ENCODE measurements at regions not wholly inside any gene's neighbourhood (a gene's known extent, or its start where the extent isn't known, plus 50 kb on each side); places are given as distances from the start of the nearest gene placed in this dataset.

DNA sequence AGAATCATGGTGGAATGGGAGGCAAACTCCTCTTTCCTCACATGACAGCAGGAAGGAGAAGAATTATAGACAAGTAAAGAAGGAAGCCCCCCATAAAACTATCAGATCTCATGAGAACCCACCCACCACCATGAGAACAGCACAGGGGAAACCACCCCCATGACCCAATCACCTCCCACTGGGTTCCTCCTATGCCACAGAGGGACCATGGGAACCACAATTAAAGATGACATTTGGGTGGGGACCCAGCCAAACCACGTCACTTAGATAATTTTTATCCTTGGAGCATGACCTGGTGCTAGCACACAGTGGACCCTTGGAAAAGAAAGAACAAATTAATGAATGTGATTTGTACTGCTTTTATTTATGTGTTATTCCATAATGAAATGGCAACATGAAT, 188.6 kb upstream of the NCKAP5 start:
- DNase-seq (ENCODE audit: low spot score in 2 of 2) (no peak), FAIRE-seq (no peak)

DNA sequence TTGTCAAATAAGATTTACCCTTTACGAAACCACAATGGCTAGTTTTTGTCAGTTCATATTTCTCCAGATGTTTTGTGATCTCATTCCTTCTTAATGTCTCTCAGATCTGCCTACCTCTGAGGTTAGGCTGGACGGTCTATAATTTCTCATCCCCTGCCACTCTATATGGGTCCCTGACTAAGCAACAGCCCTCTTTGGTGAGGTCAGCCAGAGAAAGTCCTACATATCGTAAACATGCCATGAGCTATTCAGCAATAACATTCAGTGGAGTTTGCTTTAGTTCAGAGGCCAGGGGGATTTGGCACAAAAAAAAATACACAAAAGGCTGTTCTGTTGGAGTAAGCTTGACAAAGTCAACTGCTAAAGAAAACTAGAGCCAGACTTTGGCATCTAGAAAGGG, 192.1 kb upstream of the NCKAP5 start:
- no peak for DNase-seq (ENCODE audit: low spot score in 2 of 2)
- no peak for FAIRE-seq

DNA sequence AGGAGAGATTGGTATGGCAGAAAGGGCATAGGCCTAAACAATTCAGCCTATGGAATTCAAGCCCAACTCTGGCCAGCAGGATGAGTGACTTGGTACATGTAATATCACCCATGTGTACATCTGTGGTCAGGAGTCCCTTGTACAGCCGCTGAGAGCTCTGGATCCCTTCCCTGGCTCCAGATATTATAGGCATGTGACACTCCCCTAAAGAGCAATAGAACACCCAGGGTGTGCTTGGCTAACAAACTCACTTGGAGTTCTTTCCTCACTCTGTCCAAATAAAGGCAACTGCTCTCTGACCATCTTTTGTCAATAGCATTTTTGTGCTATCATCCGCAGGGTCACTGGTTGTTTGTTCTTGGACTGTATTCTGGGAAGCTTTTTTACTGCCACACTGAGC, 197.4 kb upstream of the NCKAP5 start:
- DNase-seq (ENCODE audit: low spot score in 2 of 2): no peak
- no peak for FAIRE-seq

DNA sequence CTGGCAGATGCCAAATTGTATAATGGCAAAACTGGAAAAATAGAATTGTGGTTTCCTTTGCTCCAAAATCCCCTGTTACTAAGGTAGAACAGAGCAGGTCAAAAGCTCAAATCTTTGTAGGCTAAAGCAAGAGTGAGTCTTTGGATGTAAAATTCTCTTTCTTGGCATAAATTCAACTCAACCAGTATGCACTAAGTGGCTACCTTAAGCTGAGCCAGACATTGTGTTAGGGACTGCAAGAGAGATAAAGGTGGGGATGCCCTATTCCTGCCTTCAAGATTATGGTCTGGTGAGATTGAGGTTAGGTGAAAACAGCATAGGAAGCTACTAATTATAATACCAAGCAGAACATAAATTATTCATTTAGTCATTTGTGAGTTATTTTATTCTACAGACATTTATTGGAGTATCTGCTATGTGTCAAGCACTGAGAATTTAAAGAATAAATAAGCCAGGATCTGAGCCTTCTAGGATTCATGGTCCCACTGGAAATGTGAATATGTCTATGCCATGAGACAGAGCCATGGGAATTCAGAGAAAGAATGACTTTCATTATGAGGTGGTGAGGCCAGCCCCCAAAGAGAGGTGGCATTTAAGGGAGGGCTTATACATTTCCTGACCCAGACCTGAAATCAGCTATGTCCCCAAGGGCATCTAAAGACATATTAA, 198.0 kb upstream of the NCKAP5 start:
- no peak for FAIRE-seq

DNA sequence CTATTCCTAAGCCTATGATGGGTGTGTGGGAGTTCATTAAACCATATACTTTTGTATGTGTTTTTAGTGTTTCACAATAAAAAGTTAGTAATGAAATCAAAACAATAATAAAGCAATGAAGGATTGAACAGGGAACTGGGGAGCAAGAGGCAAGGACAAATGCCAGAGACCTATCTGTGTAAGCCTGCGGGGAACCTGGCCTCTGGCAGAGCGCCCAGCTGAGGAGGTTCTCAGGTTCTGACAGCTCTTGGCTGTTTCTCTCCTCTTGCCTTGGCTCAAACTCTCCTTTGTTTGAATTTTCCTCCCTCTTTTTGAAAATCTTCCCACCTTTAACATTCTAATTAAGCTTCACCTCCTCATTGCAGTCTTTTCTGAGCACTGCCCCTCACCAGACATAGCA, 200.0 kb upstream of the NCKAP5 start:
- no peak for DNase-seq (ENCODE audit: low spot score in 2 of 2)
- FAIRE-seq: no peak

More for the DNA sequence above, 198.0 kb upstream of the NCKAP5 start:
- DNase-seq (ENCODE audit: low spot score in 2 of 2): no peak

DNA sequence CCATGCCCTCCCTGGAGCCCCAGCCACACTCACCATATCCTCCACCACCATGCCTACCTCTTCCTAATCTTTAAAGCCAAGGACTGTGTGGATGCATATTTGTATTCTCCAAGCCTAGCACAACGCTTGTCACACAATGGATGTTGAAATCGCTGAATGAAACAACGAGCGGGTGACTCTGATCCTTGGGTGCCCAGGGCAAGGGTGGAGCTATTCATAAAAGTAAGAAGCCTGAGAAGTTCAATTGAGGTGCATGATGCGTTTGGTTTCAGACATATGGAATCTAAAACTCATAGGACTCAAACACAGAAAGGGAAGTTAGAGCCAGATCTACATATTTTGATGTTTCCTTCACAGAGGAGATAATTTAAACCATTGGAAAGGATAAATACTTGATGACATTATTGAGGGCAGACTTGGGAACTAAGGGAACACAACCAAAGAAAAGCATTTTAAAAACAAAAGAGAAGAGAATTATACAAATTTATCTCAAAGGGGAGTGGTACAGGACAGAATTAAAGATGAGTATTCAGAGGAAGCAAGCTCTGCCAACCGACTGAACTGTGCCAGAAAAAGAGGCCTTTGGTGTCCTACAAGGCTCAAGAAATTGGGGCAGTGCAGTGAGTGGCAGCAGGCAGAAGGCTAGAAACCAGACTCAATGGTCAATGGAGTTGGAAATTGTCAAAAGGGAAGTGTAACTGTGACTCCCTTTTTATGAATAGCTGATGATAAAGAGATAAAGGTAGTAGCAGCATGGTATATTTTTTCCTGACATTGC, 200.6 kb upstream of the NCKAP5 start:
- FAIRE-seq (no peak), DNase-seq (ENCODE audit: low spot score in 2 of 2) (no peak)

DNA sequence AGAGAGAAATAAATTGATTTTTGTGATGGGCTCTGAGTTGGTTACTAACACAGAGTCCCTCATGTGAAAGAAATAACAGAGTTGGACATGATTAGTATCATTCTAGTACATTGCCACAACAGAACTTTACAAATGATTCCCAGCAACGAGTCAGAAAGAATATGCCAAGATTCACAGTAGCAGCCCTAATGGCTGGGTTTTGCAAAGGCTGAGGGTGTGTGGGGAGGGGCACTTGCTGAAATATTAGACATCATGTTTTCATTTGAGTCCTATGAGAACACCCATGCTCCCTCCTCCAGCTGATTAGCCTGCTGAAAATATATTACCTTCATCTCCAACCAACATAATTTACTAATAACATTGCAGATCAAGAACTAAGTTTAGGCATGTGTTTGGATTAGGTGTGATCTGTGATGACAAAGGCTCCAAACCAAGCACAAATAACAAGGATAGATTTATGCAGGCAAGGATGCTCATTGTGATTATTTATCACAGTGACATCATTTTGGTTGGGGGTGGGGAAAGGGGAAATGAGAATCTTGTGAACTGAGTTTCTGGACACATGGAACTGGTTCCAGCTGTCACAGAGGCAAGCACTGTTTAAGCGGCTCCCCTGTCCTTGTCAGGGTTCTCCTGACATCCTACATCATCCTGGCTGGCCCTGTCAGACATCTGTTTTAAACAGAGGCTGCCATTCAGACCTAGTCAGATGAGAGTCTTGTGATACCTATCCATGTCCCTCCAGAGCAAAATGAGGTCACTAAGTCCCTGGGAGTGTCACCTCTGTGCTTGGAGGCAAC, 205.8 kb upstream of the NCKAP5 start:
- DNase-seq (ENCODE audit: low spot score in 2 of 2): peak in 1 of 2 donors; percentile 5
- FAIRE-seq: no peak

DNA sequence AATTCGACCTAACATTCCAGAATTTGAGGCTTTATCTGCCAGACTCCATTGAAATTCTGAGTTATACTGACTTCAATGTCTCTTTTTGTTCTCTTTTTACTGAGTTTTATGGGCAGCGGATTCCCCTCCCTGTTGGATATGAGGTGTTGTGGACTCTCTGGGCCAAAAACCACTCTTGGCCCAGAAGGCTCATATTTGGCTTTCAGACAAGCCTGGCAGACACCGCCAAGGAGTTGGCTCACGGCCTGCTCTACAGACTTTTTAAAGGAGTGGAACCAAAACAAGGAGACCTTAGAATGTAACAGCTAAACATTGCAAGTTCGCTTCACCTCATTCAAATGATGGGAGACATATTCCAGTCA, 206.4 kb upstream of the NCKAP5 start:
- peak in 1 of 2 donors; percentile 5 for DNase-seq (ENCODE audit: low spot score in 2 of 2)
- FAIRE-seq: no peak

DNA sequence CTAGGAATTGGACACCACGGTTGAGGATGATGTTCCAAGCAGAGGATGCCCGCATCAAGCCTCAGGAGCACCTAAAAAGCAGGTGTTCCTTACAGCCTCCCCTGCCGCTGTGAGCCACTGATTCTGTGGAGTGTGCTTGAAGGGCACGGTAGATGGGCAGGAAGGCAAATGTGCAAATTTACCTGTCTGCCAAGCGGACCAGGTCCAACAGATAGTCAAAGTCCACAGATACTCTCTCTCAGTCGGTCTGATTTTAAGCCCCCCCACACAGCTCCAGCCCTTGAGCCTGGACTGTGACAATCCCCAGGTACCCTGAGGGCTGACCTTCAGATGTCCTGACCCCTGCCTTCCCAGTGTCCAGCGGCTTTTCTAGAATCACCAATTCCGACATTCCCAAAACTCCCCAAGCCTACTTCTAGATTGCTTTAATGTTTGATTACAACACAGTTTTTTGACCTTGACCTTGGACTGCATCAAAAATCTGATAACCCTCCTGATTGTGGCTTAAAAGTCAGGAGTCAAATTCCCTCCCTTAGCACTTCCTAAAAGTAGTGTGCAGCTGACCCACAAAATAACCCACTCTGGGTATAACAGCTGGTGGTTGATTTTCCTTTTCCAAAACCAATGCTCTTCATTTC, 208.8 kb upstream of the NCKAP5 start:
- DNase-seq (ENCODE audit: low spot score in 2 of 2) (no peak), FAIRE-seq (no peak)

DNA sequence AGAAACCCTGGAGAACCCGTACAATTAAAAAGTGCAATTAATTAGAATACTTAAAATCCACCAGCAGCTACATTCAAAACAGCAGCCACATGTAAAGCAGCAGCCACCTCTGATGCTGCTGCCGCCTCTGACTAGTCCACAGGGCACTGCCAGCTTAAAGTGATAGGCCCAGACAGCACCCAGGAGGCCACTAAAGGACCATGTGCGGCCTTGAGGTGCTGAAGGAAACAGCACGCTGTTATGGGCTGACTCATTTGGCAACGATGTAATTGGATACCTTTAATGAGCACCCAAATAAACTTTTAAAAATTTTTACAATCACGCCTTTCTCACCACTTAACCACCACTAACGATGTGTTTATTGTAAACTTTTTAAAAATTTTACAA, 209.3 kb upstream of the NCKAP5 start:
- FAIRE-seq: no peak
- no peak for DNase-seq (ENCODE audit: low spot score in 2 of 2)

DNA sequence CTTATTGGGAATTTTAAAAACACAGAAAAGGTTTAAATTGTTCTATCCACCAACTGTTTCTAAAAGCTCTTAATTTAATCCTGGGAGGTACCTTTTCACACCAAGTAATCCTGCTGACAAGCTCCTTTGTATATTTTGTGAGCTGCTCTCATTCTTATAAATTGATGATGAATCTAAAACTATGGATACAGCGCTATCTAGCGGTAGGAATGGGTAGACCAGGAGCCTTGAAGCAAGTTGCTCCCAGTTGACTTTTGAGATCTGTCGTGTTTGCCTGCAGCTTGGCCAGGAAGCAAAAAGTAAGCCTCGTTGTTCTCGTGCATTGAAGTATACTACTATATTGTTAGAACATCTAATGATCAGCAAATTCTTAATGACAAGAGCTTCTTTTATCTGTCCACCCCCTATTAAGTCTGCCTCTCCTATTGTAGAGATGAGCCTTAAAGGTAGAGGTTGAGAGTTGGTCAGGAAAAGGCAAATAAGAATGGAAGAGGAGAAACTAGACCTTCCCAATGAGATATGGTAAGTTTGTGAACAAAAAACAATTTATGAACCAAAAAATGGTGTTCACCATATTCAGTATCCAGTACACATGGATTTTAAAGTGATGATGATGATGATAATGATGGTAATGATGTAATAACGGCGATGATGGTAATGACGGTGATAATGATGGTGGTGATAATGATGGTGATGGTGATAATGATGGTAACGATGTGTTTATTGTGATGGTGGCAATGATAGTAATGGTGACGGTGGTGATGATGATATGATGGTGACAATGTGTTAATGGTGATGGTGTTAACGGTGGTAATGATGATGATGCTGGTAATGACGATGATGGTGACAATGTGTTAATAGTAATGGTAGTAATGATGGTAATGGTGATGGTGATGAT, 212.1 kb upstream of the NCKAP5 start:
- FAIRE-seq (peak; percentile 74), DNase-seq (ENCODE audit: low spot score in 2 of 2) (peak; percentile 7 to 29)

DNA sequence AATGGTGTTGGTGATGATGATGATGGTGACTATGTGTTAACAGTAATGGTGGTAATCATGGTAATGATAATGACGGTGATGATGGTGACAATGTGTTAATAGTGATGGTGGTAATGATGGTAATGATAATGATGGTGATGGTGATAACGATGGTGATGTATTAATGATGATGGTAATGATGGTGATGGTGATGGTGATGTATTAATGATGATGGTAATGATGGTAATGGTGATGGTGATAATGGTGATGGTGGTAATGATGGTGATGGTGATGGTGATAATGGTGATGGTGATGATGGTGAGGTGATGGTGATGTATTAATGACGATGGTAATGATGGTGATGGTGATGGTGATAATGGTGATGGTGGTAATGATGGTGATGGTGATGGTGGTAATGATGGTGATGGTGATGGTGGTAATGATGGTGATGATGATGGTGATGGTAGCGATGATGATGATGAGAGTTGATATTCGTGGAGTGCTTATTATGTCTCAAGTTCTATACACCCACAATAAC, 212.8 kb upstream of the NCKAP5 start:
- FAIRE-seq (no peak), DNase-seq (ENCODE audit: low spot score in 2 of 2) (no peak)

DNA sequence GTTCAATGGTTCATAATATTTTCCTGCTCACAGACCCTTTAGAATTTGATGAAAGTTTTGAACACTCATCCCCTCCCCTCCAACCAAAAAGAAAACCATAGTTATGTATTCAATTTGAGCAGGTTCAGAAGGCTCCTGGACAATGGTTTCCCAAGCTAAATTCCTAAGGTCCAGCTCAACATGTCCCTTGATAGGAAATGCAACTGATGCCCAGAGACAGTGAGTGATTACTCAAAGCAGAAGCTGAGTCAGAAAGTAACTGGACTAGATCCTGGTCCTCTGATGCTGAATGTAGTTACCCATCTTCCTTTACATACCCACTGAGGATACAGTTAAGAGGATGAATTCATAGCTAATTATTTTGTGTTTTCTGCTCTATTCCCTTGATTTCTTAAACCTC, 218.9 kb upstream of the NCKAP5 start:
- FAIRE-seq (no peak), DNase-seq (ENCODE audit: low spot score in 2 of 2) (no peak)

DNA sequence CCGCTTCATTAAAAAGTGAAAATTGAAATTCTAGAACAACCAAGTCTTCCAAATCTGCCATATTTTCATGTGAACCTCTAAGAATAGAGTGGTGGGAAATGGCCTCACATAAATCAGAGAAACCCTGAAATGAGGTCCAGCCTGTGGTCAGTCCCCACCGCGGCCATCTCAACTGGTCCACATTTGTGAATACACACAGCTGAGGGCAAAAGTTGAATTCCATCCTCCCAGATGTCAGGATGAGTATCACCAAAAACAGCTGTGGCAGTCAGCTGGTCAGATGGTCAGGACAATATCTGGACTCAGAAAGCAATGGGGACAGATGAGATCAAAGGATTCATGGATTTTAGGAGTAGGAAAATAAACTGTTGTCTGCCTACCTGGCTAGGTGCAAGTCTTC, 219.4 kb upstream of the NCKAP5 start:
- FAIRE-seq (no peak), DNase-seq (ENCODE audit: low spot score in 2 of 2) (no peak)

DNA sequence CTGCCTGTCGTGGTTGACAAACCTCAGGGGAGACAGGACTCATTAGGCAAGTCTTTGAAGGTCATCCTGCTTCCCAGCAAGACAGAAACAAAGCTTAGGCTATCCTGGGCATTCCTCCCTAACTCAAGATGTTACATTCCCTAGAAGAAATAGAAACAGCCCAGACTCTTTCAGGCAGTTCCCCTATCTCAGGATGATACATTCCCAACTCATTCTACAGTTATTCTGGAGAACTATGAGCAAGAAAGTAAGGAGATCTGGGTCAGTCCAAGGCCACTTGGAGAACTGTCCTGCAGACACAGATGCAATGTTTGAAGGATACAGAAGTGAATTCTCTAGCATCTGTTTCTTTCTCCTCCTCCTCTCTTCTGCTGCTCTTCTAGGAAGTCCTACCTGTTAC, 220.1 kb upstream of the NCKAP5 start:
- no peak for DNase-seq (ENCODE audit: low spot score in 2 of 2)
- no peak for FAIRE-seq

DNA sequence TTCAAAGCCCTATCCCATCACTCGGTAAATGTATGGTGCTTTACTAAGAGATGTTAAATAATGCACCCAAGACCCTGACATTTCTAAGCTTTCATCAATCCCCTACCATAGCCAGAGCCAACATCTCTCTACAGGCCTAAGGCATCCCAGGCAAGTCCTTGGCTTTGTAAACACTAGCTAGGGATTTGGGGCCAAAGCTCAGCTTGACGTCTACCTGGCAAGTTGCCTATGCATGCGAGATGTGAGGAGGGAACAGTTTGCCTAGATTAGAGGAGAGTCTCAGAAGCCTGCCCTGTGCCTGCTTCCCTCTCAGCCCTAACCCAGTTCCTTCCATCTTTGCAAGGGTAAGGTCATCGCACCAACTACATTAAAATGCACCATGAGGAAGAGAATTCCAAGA, 221.5 kb upstream of the NCKAP5 start:
- FAIRE-seq (no peak), DNase-seq (ENCODE audit: low spot score in 2 of 2) (no peak)

DNA sequence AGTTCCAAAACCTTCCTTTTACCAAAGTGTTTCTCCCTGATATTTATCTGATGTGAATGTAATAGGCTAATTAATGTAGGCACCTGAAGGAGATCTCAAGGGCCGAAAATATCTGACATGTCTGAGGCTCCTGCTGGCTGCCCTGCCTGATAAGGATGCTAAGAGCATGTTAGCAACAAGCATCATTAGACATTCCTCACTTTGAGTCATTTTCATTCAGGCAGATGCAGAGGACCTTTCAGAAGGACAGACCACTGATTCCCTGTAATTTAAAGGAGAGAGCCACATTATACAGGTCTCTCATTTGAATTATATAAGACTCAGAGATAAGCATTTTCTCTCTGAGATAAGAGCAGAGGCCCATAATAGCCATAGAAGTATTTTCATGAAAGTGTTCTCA, 222.4 kb upstream of the NCKAP5 start:
- FAIRE-seq (no peak), DNase-seq (ENCODE audit: low spot score in 2 of 2) (no peak)

DNA sequence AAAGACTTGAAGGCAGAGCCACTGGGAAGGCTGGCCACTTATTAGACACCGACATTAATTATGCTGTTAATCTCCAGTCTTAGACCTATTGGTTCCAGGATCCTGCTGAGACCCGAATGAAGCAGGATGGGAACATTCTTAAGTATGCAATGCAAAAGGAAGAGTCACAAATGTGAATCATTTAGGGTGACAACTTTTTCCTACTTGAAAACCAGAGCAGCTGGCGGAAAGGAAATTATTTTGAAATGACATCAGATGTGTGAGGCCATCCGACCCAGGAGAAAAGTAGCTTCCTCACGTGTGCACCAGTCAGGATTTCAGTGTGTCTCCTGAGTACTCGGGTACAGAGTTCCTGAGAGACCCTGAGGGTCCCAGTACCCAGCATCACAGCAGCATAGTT, 222.9 kb upstream of the NCKAP5 start:
- DNase-seq (ENCODE audit: low spot score in 2 of 2): no peak
- no peak for FAIRE-seq

DNA sequence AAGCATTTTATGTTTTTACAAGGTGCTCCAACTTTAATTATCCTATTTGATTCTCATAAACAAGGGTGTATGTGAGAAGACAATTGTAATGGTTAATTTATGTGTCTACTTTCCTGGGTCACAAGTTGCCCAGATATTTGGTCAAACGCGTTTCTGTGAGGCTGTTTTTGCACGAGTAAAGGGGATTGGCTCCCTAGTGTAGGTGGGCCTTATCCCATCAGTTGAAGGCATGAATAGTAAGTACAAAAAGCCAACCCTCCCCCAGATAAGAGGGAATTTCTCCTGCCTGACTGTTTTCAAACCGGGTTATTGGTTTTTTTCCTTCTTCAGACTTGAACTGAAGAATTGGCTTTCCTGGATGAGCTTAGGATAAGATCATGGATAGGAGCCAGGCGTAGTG, 224.0 kb upstream of the NCKAP5 start:
- FAIRE-seq: no peak
- DNase-seq (ENCODE audit: low spot score in 2 of 2): no peak

DNA sequence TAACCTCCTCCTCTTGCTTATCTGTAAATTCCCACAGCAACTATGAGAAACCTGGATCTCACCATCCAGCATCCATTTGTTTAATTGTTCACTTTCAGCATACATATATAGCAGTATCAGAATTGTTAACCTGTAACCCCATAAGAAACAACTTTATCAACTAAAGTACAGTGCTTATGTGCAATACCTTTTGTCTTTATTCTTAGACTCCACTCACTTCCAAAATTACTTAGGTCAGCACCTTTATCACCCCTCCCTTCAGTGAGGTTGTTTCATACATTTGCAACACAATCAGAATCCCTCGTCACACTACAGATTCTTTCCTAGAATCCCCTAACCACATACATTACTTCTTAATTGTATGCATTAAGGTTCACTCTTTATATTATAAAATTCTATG, 225.9 kb upstream of the NCKAP5 start:
- DNase-seq (ENCODE audit: low spot score in 2 of 2) (no peak), FAIRE-seq (no peak)

Measured in frontal cortex (tissue), 3 donors.